ENCODE measurements at regions not wholly inside any gene's neighbourhood (a gene's known extent, or its start where the extent isn't known, plus 50 kb on each side); places are given as distances from the start of the nearest gene placed in this dataset.

GRCh38 chr10:28984431-28984830 lies 304.4 kb upstream of the LYZL1 start:
- Mint-ChIP-seq H3K9me3 (ENCODE audit: unreplicated experiment) (no peaks in the 10 kb centered on the region), H3K27me3 (ENCODE audit: unreplicated experiment) (no peaks in the 10 kb centered on the region), H3K36me3 (ENCODE audit: unreplicated experiment) (no peaks in the 10 kb centered on the region), H3K4me1 (ENCODE audit: low read depth, unreplicated experiment) (peaks cover 2% of the 10 kb centered on the region), H3K4me3 (ENCODE audit: unreplicated experiment) (no peak overlapping the region), H3K27ac (ENCODE audit: unreplicated experiment) (no peak overlapping the region)
- no peak for DNase-seq
- TF ChIP-seq CTCF (IDR thresholded peaks at IDR 0.05; ENCODE audit: partially characterized antibody, unreplicated experiment) = no peak

GRCh38 chr10:28985137-28985885 lies 303.6 kb upstream of the LYZL1 start:
- no peaks in the 10 kb centered on the region for H3K36me3 Mint-ChIP-seq (ENCODE audit: unreplicated experiment)
- peaks cover 2% of the 10 kb centered on the region for H3K9me3 Mint-ChIP-seq (ENCODE audit: unreplicated experiment)
- peaks cover 2% of the 10 kb centered on the region for H3K4me1 Mint-ChIP-seq (ENCODE audit: low read depth, unreplicated experiment)
- H3K27me3 Mint-ChIP-seq (ENCODE audit: unreplicated experiment) = no peaks in the 10 kb centered on the region
- H3K27ac Mint-ChIP-seq (ENCODE audit: unreplicated experiment) = no peak overlapping the region
- H3K4me3 Mint-ChIP-seq (ENCODE audit: unreplicated experiment) = no peak overlapping the region
- TF ChIP-seq CTCF (IDR thresholded peaks at IDR 0.05; ENCODE audit: partially characterized antibody, unreplicated experiment) = no peak
- no peak for DNase-seq

GRCh38 chr10:28986117-28986792 lies 302.6 kb upstream of the LYZL1 start:
- no peak for TF ChIP-seq CTCF (IDR thresholded peaks at IDR 0.05; ENCODE audit: partially characterized antibody, unreplicated experiment)
- H3K27ac Mint-ChIP-seq (ENCODE audit: unreplicated experiment) = no peak overlapping the region

GRCh38 chr10:28986856-28987255 lies 302.0 kb upstream of the LYZL1 start:
- H3K9me3 Mint-ChIP-seq (ENCODE audit: unreplicated experiment) = peaks cover 2% of the 10 kb centered on the region
- H3K27ac Mint-ChIP-seq (ENCODE audit: unreplicated experiment) = no peak overlapping the region
- TF ChIP-seq CTCF (IDR thresholded peaks at IDR 0.05; ENCODE audit: partially characterized antibody, unreplicated experiment) = no peak
- no peak overlapping the region for H3K4me3 Mint-ChIP-seq (ENCODE audit: unreplicated experiment)
- no peaks in the 10 kb centered on the region for H3K36me3 Mint-ChIP-seq (ENCODE audit: unreplicated experiment)
- no peak for DNase-seq
- H3K27me3 Mint-ChIP-seq (ENCODE audit: unreplicated experiment) = no peaks in the 10 kb centered on the region
- H3K4me1 Mint-ChIP-seq (ENCODE audit: low read depth, unreplicated experiment) = peaks cover 2% of the 10 kb centered on the region

More at GRCh38 chr10:28986117-28986792, 302.6 kb upstream of the LYZL1 start:
- Mint-ChIP-seq H3K4me1 (ENCODE audit: low read depth, unreplicated experiment) (peaks cover 2% of the 10 kb centered on the region), H3K4me3 (ENCODE audit: unreplicated experiment) (no peak overlapping the region), H3K9me3 (ENCODE audit: unreplicated experiment) (peaks cover 2% of the 10 kb centered on the region), H3K36me3 (ENCODE audit: unreplicated experiment) (no peaks in the 10 kb centered on the region), H3K27me3 (ENCODE audit: unreplicated experiment) (no peaks in the 10 kb centered on the region)
- no peak for DNase-seq
